OCI-LY7 (cell line): ENCODE measurements at regions not wholly inside any gene's neighbourhood (a gene's known extent, or its start where the extent isn't known, plus 50 kb on each side); places are given as distances from the start of the nearest gene placed in this dataset.

Experiments used
- BruUV-seq: library from RNA; stranded (reverse); fragments of 400-500 nt; replicated peaks from 2 replicates; lab custom pipeline; 2021; lab: Mats Ljungman, UMichigan
- CTCF ChIA-PET: fragments of 300-600 bp; sonication (Branson Sonifier 250); formaldehyde crosslinking; loops from one replicate; lab custom pipeline; 2022; ENCODE audit warnings: antibody characterized with exemption; ENCODE audit not compliant: unreplicated experiment; lab: Charles Lee
- POLR2A ChIA-PET: fragments of 300-600 bp; sonication (Branson Sonifier 250); formaldehyde crosslinking; loops from one replicate; lab custom pipeline; 2022; ENCODE audit warnings: antibody characterized with exemption; lab: Charles Lee
- DNase-seq: peaks from one replicate; pipeline ENCODE4 v3.0.0-alpha.2; 2015; ENCODE audit warnings: low spot score
- H2AFZ ChIP-seq: fragments of 200-600 bp; sonication (generic), shearing (Covaris generic); 2 replicates; pipeline ENCODE4 v1.6.1; 2014; ENCODE audit warnings: mild to moderate bottlenecking, antibody characterized with exemption, low read length, moderate library complexity
- H3K27ac ChIP-seq: fragments of 200-600 bp; sonication (generic); 2 replicates; pipeline ENCODE4 v1.5.1; 2014; ENCODE audit warnings: mixed run types, low read depth, mild to moderate bottlenecking, moderate library complexity, low read length, inconsistent platforms; ENCODE audit not compliant: poor library complexity, severe bottlenecking
- H3K36me3 ChIP-seq: fragments of 200-600 bp; sonication (generic); 2 replicates; pipeline ENCODE4 v1.6.1; 2014; ENCODE audit warnings: mild to moderate bottlenecking, antibody characterized with exemption, low read length, moderate library complexity, mixed read lengths; ENCODE audit not compliant: insufficient read depth
- H3K4me1 ChIP-seq: fragments of 200-600 bp; sonication (generic); 2 replicates; pipeline ENCODE4 v1.5.1; 2014; ENCODE audit warnings: mild to moderate bottlenecking, low read length; ENCODE audit not compliant: insufficient read depth, poor library complexity, severe bottlenecking
- H3K4me2 ChIP-seq: fragments of 200-600 bp; sonication (generic); 2 replicates; pipeline ENCODE4 v1.6.1; 2014; ENCODE audit warnings: mild to moderate bottlenecking, low read length
- H3K4me3 ChIP-seq: fragments of 200-600 bp; sonication (generic); 2 replicates; pipeline ENCODE4 v1.5.1; 2014; ENCODE audit warnings: mild to moderate bottlenecking, low read depth, low read length; ENCODE audit not compliant: poor library complexity, severe bottlenecking
- H3K79me2 ChIP-seq: fragments of 200-600 bp; sonication (generic); 2 replicates; pipeline ENCODE4 v1.6.1; 2016; ENCODE audit warnings: low read depth, mild to moderate bottlenecking, low read length, moderate library complexity, mixed read lengths; ENCODE audit not compliant: insufficient read depth
- H3K9me2 ChIP-seq: fragments of 200-600 bp; sonication (generic); 2 replicates; pipeline ENCODE4 v1.6.1; 2016; ENCODE audit warnings: mild to moderate bottlenecking, low read length, mixed read lengths; ENCODE audit not compliant: insufficient read depth
- H3K9me3 ChIP-seq: fragments of 200-600 bp; sonication (generic); 2 replicates; pipeline ENCODE4 v1.6.1; 2014; ENCODE audit warnings: mild to moderate bottlenecking, mixed run types, low read length, mixed read lengths
- H4K20me1 ChIP-seq: fragments of 200-600 bp; sonication (generic); 2 replicates; pipeline ENCODE4 v1.6.1; 2014; ENCODE audit warnings: mild to moderate bottlenecking, antibody characterized with exemption, low read length, moderate library complexity, mixed read lengths; ENCODE audit not compliant: insufficient read depth
- CTCF ChIP-seq: fragments of 200-600 bp; sonication (generic); conservative IDR thresholded peaks from 2 replicates; pipeline ENCODE4 v1.5.1; 2014; ENCODE audit warnings: mild to moderate bottlenecking, antibody characterized with exemption, low read length, moderate library complexity, mixed read lengths
- EZH2phosphoT487 ChIP-seq: fragments of 200-600 bp; sonication (generic); IDR thresholded peaks from 2 replicates; pipeline ENCODE4 v1.6.1; 2018; ENCODE audit warnings: low read depth, borderline replicate concordance, mild to moderate bottlenecking, mixed run types, antibody characterized with exemption, low read length, moderate library complexity, mixed read lengths
- intact Hi-C: fragments of 100-400 bp; cut with micrococcal nuclease; formaldehyde crosslinking; loops from one replicate; pipeline ENCODE4 v1.10.0; 2022; ENCODE audit not compliant: unreplicated experiment

GRCh38 chr2:53535234-53535840 is 232.3 kb upstream of the CHAC2 start:
- Histone ChIP-seq H3K36me3 (no peaks in the 10 kb centered on the region), H3K4me3 (no peak overlapping the region), H3K79me2 (no peaks in the 10 kb centered on the region), H3K4me2 (no peak overlapping the region), H2AFZ (no peak overlapping the region), H3K9me2 (no peaks in the 10 kb centered on the region), H3K4me1 (no peaks in the 10 kb centered on the region), H4K20me1 (no peaks in the 10 kb centered on the region), H3K9me3 (no peaks in the 10 kb centered on the region), H3K27ac (no peak overlapping the region)
- BruUV-seq = no TSS peak
- ChIA-PET CTCF (no interaction called here), POLR2A (no interaction called here)
- DNase-seq = no peak
- TF ChIP-seq CTCF (no peak), EZH2phosphoT487 (no peak)
- intact Hi-C loops = no loop called here

GRCh38 chr2:53530126-53530525 is 237.5 kb upstream of the CHAC2 start:
- POLR2A ChIA-PET = interaction anchor here (0.7 kb wide), 1 partner anchor 391 kb away, joined by 3 read pairs; no protein-coding TSS in a partner anchor
- DNase-seq = no peak
- CTCF ChIA-PET = no interaction called here
- Histone ChIP-seq H3K4me2 (no peak overlapping the region), H4K20me1 (no peaks in the 10 kb centered on the region), H3K4me3 (no peak overlapping the region), H3K36me3 (no peaks in the 10 kb centered on the region), H3K9me3 (no peaks in the 10 kb centered on the region), H3K27ac (no peak overlapping the region), H3K79me2 (no peaks in the 10 kb centered on the region), H2AFZ (no peak overlapping the region), H3K9me2 (no peaks in the 10 kb centered on the region), H3K4me1 (no peaks in the 10 kb centered on the region)
- BruUV-seq = no TSS peak
- intact Hi-C loops = no loop called here
- TF ChIP-seq EZH2phosphoT487 (no peak), CTCF (no peak)

GRCh38 chr2:53527056-53527455 is 240.5 kb upstream of the CHAC2 start:
- no peak overlapping the region for H3K4me3 ChIP-seq
- intact Hi-C loops = no loop called here
- ChIA-PET POLR2A (no interaction called here), CTCF (no interaction called here)
- H3K4me2 ChIP-seq = no peak overlapping the region
- no peak overlapping the region for H3K27ac ChIP-seq
- H3K9me2 ChIP-seq = no peaks in the 10 kb centered on the region
- no peak for DNase-seq
- H3K9me3 ChIP-seq = no peaks in the 10 kb centered on the region
- H3K4me1 ChIP-seq = no peaks in the 10 kb centered on the region
- BruUV-seq = no TSS peak
- no peaks in the 10 kb centered on the region for H3K79me2 ChIP-seq
- TF ChIP-seq CTCF (no peak), EZH2phosphoT487 (no peak)
- H3K36me3 ChIP-seq = no peaks in the 10 kb centered on the region
- no peak overlapping the region for H2AFZ ChIP-seq
- H4K20me1 ChIP-seq = no peaks in the 10 kb centered on the region
